ENCODE measurements at regions not wholly inside any gene's neighbourhood (a gene's known extent, or its start where the extent isn't known, plus 50 kb on each side); places are given as distances from the start of the nearest gene placed in this dataset.

DNA sequence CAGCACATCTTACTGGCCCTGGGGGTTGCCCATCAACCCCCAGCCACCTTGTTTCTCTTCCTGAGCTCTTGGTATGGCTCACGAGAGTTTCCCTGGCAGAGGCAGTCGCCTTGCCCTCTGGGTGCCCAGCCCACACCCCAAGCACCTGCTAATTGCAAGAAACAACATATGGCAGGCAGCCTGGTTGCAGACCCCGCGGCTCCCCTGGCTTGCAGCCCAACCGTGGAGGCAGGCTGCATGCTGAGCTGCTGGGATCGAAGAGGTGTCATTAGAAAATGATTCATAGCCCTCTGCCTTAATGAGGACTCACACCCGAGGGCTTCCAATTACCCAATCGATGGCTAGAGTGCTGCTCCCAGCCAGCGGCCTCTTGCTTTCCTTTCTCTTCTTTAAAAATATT, 115.7 kb downstream of the TMEM114 start:
- no peaks in the 10 kb centered on the region for H3K4me1 ChIP-seq (ENCODE audit: insufficient read depth)
- no peaks in the 10 kb centered on the region for H3K36me3 ChIP-seq
- DNase-seq, result no peak
- TF ChIP-seq POLR2A (IDR thresholded peaks at IDR 0.05) (no peak), EP300 (IDR thresholded peaks at IDR 0.05) (no peak)
- TF ChIP-seq, protein P1, sequence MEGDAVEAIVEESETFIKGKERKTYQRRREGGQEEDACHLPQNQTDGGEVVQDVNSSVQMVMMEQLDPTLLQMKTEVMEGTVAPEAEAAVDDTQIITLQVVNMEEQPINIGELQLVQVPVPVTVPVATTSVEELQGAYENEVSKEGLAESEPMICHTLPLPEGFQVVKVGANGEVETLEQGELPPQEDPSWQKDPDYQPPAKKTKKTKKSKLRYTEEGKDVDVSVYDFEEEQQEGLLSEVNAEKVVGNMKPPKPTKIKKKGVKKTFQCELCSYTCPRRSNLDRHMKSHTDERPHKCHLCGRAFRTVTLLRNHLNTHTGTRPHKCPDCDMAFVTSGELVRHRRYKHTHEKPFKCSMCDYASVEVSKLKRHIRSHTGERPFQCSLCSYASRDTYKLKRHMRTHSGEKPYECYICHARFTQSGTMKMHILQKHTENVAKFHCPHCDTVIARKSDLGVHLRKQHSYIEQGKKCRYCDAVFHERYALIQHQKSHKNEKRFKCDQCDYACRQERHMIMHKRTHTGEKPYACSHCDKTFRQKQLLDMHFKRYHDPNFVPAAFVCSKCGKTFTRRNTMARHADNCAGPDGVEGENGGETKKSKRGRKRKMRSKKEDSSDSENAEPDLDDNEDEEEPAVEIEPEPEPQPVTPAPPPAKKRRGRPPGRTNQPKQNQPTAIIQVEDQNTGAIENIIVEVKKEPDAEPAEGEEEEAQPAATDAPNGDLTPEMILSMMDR (IDR thresholded peaks at IDR 0.05), result no peak
- intact Hi-C loops (cut with DNase I), result no loop called here
- H3K27me3 ChIP-seq, result no peaks in the 10 kb centered on the region
- H3K27ac ChIP-seq, result no peak overlapping the region
- no peaks in the 10 kb centered on the region for H3K9me3 ChIP-seq
- no peak overlapping the region for H3K4me3 ChIP-seq
- WGBS, 3 donors, result 11 to 15% (median 13%) methylated on average over 9 of the region's 9 CpGs

DNA sequence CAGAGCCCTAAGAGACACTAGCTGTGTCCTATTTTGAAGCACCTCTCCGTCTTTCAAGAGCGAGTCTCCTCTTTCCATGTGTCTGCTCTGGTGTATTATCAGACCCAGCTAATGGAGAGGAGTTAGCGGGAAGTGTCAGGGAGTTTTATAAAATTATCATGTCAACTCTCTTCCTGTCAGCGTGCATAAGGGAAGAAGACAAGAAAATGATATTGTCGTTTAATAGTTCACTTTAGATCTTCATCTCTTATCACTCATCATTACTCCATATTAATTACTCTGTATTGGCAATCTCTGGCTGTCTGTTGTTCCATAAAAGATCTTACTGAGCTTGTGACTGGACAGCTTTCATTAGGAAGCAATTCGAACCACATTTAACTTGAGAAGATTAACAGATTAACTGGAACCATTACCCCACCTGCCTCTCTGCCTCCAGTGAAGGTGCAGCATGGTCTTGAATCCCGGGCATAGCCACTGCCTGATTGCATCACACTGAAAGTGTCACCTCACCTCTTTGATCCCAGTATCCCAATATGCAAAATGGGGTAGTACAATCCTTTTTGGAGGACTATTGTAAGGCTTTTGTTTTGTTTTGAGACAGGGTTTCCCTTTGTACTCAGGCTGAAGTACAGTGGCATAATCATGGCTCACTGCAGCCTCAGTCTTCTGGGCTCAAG, 121.1 kb downstream of the TMEM114 start:
- 72 to 80% (median 75%) methylated on average over 7 of the region's 7 CpGs for WGBS, 3 donors
- intact Hi-C loops (cut with DNase I), result no loop called here

DNA sequence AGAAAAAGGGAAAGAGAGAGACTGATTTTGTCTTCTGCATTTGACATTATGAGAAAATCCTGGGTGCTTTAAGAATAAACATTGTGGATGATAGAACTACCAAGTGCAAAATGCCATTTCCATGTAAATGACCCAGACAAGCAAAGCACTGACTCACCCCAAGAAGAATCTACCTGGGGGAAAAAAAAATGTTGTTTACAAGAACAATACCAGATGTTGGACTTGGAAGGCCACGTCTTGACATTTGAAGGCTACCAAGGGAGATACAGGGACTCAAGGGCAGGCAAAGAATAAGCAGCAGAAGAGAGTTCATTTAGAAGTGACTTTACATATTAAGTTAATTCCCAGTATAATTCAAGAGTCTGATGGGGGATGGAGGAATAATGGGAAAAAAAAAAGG, 125.3 kb downstream of the TMEM114 start:
- WGBS, 3 donors, result 32 to 63% (median 46%) methylated on average over 1 of the region's 1 CpG
- no peak overlapping the region for H3K27ac ChIP-seq
- TF ChIP-seq POLR2A (IDR thresholded peaks at IDR 0.05) (no peak), EP300 (IDR thresholded peaks at IDR 0.05) (no peak)
- TF ChIP-seq, protein P1 (IDR thresholded peaks at IDR 0.05), result no peak
- no peak overlapping the region for H3K4me3 ChIP-seq
- no peaks in the 10 kb centered on the region for H3K36me3 ChIP-seq
- no peaks in the 10 kb centered on the region for H3K9me3 ChIP-seq
- H3K27me3 ChIP-seq, result no peaks in the 10 kb centered on the region
- DNase-seq, result no peak
- H3K4me1 ChIP-seq (ENCODE audit: insufficient read depth), result no peaks in the 10 kb centered on the region
- intact Hi-C loops (cut with DNase I), result no loop called here

More for the DNA sequence above, 121.1 kb downstream of the TMEM114 start:
- H3K27me3 ChIP-seq, result no peaks in the 10 kb centered on the region
- no peaks in the 10 kb centered on the region for H3K9me3 ChIP-seq
- H3K36me3 ChIP-seq, result no peaks in the 10 kb centered on the region
- no peak for DNase-seq
- no peak overlapping the region for H3K27ac ChIP-seq
- no peaks in the 10 kb centered on the region for H3K4me1 ChIP-seq (ENCODE audit: insufficient read depth)
- H3K4me3 ChIP-seq, result no peak overlapping the region
- TF ChIP-seq, protein P1 (IDR thresholded peaks at IDR 0.05), result no peak
- no peak for TF ChIP-seq POLR2A (IDR thresholded peaks at IDR 0.05)
- TF ChIP-seq EP300 (IDR thresholded peaks at IDR 0.05), result no peak

DNA sequence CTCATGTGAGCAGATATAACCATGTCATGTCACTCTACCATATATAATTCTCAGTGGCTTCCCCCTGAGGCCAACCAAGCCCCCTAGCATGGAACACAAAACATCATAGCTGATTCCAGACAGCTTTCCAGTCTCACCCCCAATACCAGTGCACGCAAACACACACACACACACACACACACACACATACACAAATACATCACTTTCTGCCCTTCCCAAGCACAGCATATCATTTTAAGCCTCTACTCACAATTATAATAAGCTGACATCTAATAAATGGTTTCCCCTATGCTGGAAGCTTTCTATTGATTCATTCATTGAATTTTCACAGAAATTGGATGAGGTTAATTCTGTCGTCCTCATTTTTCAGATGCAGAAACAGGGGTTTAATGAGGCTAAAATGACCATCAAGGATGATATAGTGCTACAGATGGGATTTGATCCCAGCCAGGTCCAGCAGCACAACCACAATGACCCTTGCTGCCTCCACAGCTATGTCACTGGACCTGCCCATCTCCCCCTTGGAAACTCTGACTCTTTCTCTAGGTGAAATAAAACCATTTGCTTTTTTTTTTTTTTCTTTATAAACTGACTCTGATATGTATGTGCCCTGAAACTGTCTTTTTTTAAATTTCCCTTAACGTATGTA, 131.1 kb downstream of the TMEM114 start:
- no peak for DNase-seq
- H3K4me3 ChIP-seq, result no peak overlapping the region
- WGBS, 3 donors, result 41 to 46% (median 43%) methylated on average over 3 of the region's 3 CpGs
- H3K4me1 ChIP-seq (ENCODE audit: insufficient read depth), result no peaks in the 10 kb centered on the region
- H3K27ac ChIP-seq, result no peak overlapping the region
- no peaks in the 10 kb centered on the region for H3K36me3 ChIP-seq
- TF ChIP-seq EP300 (IDR thresholded peaks at IDR 0.05) (no peak), POLR2A (IDR thresholded peaks at IDR 0.05) (no peak)
- TF ChIP-seq, protein P1 (IDR thresholded peaks at IDR 0.05), result no peak
- no peaks in the 10 kb centered on the region for H3K9me3 ChIP-seq
- no peaks in the 10 kb centered on the region for H3K27me3 ChIP-seq
- intact Hi-C loops (cut with DNase I), result no loop called here

All from ovary (tissue), 7 donors.